ENCODE measurements at regions not wholly inside any gene's neighbourhood (a gene's known extent, or its start where the extent isn't known, plus 50 kb on each side); places are given as distances from the start of the nearest gene placed in this dataset.
A peak's percentile ranks its signal among the peaks of the same experiment; 100 is the strongest.

DNA sequence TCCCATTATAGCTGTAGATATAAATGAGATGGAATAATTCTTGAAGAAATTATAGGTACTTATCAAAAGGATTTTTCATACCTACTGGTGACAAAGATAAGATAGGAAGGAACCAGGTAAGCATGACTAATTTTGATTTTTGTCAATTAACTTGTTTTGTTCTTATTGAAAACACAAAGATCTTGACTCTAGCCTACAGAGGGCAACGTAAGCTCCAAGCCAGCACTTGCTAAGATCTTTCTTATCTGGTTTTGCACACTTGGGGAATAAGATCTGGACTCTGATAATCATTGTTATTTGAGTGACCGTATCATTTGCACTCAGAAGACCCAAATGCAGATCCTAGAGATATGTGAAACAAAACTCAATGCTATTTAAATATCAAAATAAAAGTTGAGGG, 223.4 kb downstream of the VEGFC start:
- Histone ChIP-seq H3K27ac (no peak overlapping the region), H3K4me3 (ENCODE audit: low read depth, low read length) (no peak overlapping the region), H3K36me3 (replicated peaks) (no peaks in the 10 kb centered on the region), H3K27me3 (replicated peaks) (no peaks in the 10 kb centered on the region)
- DNase-seq, result no peak
- in situ Hi-C loops (cut with HindIII; ENCODE audit: low pct_ligation_motif_present, low sequenced_read_pairs), result no loop called here
- TF ChIP-seq, protein P1, sequence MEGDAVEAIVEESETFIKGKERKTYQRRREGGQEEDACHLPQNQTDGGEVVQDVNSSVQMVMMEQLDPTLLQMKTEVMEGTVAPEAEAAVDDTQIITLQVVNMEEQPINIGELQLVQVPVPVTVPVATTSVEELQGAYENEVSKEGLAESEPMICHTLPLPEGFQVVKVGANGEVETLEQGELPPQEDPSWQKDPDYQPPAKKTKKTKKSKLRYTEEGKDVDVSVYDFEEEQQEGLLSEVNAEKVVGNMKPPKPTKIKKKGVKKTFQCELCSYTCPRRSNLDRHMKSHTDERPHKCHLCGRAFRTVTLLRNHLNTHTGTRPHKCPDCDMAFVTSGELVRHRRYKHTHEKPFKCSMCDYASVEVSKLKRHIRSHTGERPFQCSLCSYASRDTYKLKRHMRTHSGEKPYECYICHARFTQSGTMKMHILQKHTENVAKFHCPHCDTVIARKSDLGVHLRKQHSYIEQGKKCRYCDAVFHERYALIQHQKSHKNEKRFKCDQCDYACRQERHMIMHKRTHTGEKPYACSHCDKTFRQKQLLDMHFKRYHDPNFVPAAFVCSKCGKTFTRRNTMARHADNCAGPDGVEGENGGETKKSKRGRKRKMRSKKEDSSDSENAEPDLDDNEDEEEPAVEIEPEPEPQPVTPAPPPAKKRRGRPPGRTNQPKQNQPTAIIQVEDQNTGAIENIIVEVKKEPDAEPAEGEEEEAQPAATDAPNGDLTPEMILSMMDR (IDR thresholded peaks at IDR 0.05; ENCODE audit: low read depth, low read length, missing control alignments), result peak; percentile 42

DNA sequence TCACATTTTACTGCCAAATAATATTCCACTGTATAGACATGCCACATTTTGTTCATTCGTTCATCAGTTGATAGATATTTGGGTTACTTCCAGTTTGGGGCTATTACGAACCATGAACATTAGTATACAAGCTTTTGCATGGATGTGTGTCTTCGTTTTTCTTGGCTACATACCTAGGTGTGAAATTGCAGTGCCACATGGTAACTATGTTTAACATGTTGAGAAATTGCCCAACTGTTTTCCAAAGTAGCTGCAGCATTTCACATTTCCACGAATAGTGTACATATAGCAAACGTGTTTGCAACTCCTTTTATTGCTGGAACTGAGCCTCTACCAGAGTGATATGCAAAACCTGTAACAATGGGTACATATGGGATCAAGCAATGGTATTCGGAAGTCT, 221.5 kb downstream of the VEGFC start:
- Histone ChIP-seq H3K27me3 (replicated peaks) (no peaks in the 10 kb centered on the region), H3K4me3 (ENCODE audit: low read depth, low read length) (no peak overlapping the region), H3K36me3 (replicated peaks) (no peaks in the 10 kb centered on the region), H3K27ac (no peak overlapping the region)
- no peak for DNase-seq
- TF ChIP-seq, protein P1 (IDR thresholded peaks at IDR 0.05; ENCODE audit: low read depth, low read length, missing control alignments), result no peak
- in situ Hi-C loops (cut with HindIII; ENCODE audit: low pct_ligation_motif_present, low sequenced_read_pairs), result no loop called here

DNA sequence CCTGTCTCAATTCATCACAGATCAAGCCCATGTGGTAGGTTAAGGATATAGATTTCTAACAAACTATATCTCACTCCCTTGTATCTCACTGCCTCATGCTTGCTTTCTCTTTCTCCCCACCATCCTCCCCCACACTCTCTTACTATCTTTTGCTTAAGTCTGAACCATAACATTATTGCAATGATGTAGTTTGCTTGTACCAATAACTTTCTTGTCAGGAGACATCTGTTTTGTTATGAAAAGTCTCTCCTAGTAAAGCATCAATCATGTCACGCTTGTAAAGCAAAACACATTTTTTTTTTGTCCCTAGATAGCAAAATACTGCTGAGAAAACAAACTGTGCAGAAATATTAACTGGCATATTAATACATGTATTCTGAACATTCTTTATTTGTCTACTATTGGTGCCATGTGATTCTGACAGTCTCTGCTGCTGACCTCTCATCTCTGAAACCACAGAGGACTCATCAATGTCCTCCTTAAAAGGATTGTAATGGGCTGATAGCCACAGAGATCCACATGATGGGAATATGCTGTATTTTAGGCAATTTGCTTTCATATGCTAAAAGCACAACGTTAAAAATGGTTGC, 217.5 kb downstream of the VEGFC start:
- Histone ChIP-seq H3K27ac (no peak overlapping the region), H3K27me3 (replicated peaks) (no peaks in the 10 kb centered on the region), H3K36me3 (replicated peaks) (no peaks in the 10 kb centered on the region), H3K4me3 (ENCODE audit: low read depth, low read length) (no peak overlapping the region)
- TF ChIP-seq, protein P1 (IDR thresholded peaks at IDR 0.05; ENCODE audit: low read depth, low read length, missing control alignments), result no peak
- no peak for DNase-seq
- in situ Hi-C loops (cut with HindIII; ENCODE audit: low pct_ligation_motif_present, low sequenced_read_pairs), result no loop called here

GRCh38 chr4:176579226-176579625, 213.5 kb downstream of the VEGFC start:
- no peak for DNase-seq

DNA sequence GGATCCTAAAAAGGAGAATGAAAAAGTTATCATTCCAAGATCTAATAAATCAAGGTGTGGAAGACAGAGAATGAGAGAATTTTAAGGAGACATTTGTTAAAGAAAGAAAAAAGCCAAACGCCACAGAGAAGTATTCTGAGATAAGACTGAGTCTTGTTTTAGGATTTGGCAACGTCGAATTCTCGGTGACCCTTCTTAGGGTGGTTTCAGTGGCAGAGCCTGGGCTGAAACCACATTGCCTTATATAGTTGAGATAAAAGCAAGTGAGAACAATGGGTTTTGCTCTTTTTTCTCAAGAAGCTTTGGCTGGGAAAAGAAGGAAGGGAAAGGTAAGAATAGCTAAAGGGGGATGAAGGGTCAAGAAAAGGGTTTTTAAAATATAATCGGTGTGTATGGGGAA, 209.4 kb downstream of the VEGFC start:
- in situ Hi-C loops (cut with HindIII; ENCODE audit: low pct_ligation_motif_present, low sequenced_read_pairs), result no loop called here
- Histone ChIP-seq H3K36me3 (replicated peaks) (no peaks in the 10 kb centered on the region), H3K27ac (no peak overlapping the region), H3K4me3 (ENCODE audit: low read depth, low read length) (no peak overlapping the region), H3K27me3 (replicated peaks) (no peaks in the 10 kb centered on the region)
- no peak for DNase-seq
- TF ChIP-seq, protein P1 (IDR thresholded peaks at IDR 0.05; ENCODE audit: low read depth, low read length, missing control alignments), result no peak

More at GRCh38 chr4:176579226-176579625, 213.5 kb downstream of the VEGFC start:
- in situ Hi-C loops (cut with HindIII; ENCODE audit: low pct_ligation_motif_present, low sequenced_read_pairs), result no loop called here
- TF ChIP-seq, protein P1 (IDR thresholded peaks at IDR 0.05; ENCODE audit: low read depth, low read length, missing control alignments), result no peak
- no peak overlapping the region for H3K27ac ChIP-seq
- no peak overlapping the region for H3K4me3 ChIP-seq (ENCODE audit: low read depth, low read length)
- H3K27me3 ChIP-seq (replicated peaks), result no peaks in the 10 kb centered on the region
- H3K36me3 ChIP-seq (replicated peaks), result no peaks in the 10 kb centered on the region

DNA sequence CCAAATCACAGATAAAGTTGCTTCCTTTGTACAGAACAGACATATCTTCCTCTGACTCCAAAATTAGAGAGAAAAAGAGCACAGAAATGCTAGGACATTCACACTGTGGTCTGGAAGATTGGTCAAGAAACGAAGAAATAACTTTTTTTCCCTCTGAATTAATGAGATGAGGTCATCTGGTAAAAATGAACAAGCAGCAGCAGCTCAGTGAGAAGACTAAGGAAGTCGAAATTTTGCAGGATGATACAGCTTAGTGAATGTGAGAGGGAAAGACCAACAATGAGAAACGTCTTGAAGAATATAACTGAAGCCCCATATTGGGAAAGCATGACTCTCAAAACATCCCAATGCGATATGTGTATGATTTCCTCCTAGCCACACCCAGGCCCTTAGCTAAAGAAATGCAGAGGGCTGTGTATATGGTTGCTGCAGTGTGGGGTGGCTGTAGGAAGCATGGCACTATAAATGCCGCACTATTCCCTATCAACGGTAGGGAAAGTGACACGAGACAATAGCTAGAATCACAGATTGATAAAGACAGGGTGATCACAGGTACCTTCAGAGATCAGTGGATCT, 208.6 kb downstream of the VEGFC start:
- TF ChIP-seq, protein P1 (IDR thresholded peaks at IDR 0.05; ENCODE audit: low read depth, low read length, missing control alignments), result no peak
- in situ Hi-C loops (cut with HindIII; ENCODE audit: low pct_ligation_motif_present, low sequenced_read_pairs), result no loop called here
- no peaks in the 10 kb centered on the region for H3K27me3 ChIP-seq (replicated peaks)
- H3K4me3 ChIP-seq (ENCODE audit: low read depth, low read length), result no peak overlapping the region
- peak; percentile 16 for DNase-seq
- no peaks in the 10 kb centered on the region for H3K36me3 ChIP-seq (replicated peaks)
- peak overlapping the region; percentile 19 for H3K27ac ChIP-seq

All from brain microvascular endothelial cell (primary cell).